ENCODE measurements at regions not wholly inside any gene's neighbourhood (a gene's known extent, or its start where the extent isn't known, plus 50 kb on each side); places are given as distances from the start of the nearest gene placed in this dataset.
A peak's percentile ranks its signal among the peaks of the same experiment; 100 is the strongest.

- peak; percentile 83 for DNase-seq
Observed at GRCh38 chr1:181142096-181142958, 53.8 kb downstream of the IER5 start.

GRCh38 chr1:181143102-181143859 is 54.8 kb downstream of the IER5 start:
- no peak for DNase-seq

- DNase-seq = no peak
Observed at GRCh38 chr1:181144238-181144637, 55.7 kb downstream of the IER5 start.

- no peak for DNase-seq
Observed at GRCh38 chr1:181148636-181149035, 60.1 kb downstream of the IER5 start.

GRCh38 chr1:181149326-181150125 is 61.0 kb downstream of the IER5 start:
- no peak for DNase-seq

GRCh38 chr1:181150273-181150672 is 61.8 kb downstream of the IER5 start:
- no peak for DNase-seq

GRCh38 chr1:181150842-181151241 is 62.3 kb downstream of the IER5 start:
- no peak for DNase-seq

- DNase-seq = no peak
Observed at GRCh38 chr1:181151378-181152326, 63.2 kb downstream of the IER5 start.

GRCh38 chr1:181152892-181153633 is 64.6 kb downstream of the IER5 start:
- peak; percentile 73 for DNase-seq

- no peak for DNase-seq
Observed at GRCh38 chr1:181153634-181153961, 65.1 kb downstream of the IER5 start.

GRCh38 chr1:181155339-181155738 is 66.8 kb downstream of the IER5 start:
- no peak for DNase-seq

- DNase-seq = no peak
Observed at GRCh38 chr1:181159451-181160140, 71.1 kb downstream of the IER5 start.

- DNase-seq = no peak
Observed at GRCh38 chr1:181160322-181160721, 71.8 kb downstream of the IER5 start.

GRCh38 chr1:181160998-181161870 is 72.7 kb downstream of the IER5 start:
- DNase-seq = peak; percentile 30

GRCh38 chr1:181163662-181164061 is 75.2 kb downstream of the IER5 start:
- DNase-seq = no peak

- peak; percentile 22 for DNase-seq
Observed at GRCh38 chr1:181166377-181167196, 78.1 kb downstream of the IER5 start.

GRCh38 chr1:181169281-181169865 is 80.9 kb downstream of the IER5 start:
- DNase-seq = no peak

GRCh38 chr1:181170194-181170593 is 81.7 kb downstream of the IER5 start:
- no peak for DNase-seq

All from occipital lobe (tissue), 1 donor.